ENCODE measurements at regions not wholly inside any gene's neighbourhood (a gene's known extent, or its start where the extent isn't known, plus 50 kb on each side); places are given as distances from the start of the nearest gene placed in this dataset.

GRCh38 chr4:162634390-162634789 lies 470.6 kb upstream of the FSTL5 start:
- no peaks in the 10 kb centered on the region for H3K9me3 ChIP-seq (ENCODE audit: low read depth, low read length)
- H3K79me2 ChIP-seq (ENCODE audit: insufficient read depth, low read length) = no peaks in the 10 kb centered on the region
- H3K27me3 ChIP-seq (ENCODE audit: insufficient read depth, low read length) = no peaks in the 10 kb centered on the region
- no peaks in the 10 kb centered on the region for H3K36me3 ChIP-seq (ENCODE audit: insufficient read depth, low read length)
- H3K4me3 ChIP-seq (ENCODE audit: insufficient read depth, low read length) = no peak overlapping the region
- no peak overlapping the region for H3K4me2 ChIP-seq (ENCODE audit: insufficient read depth, low read length)
- H3K27ac ChIP-seq (ENCODE audit: low read depth, low read length) = no peak overlapping the region
- DNase-seq (ENCODE audit: insufficient read length, low spot score, missing footprints) = no peak
- TF ChIP-seq CTCF (IDR thresholded peaks at IDR 0.05; ENCODE audit: extremely low read depth, low read depth, low read length) = no peak
- no peaks in the 10 kb centered on the region for H4K20me1 ChIP-seq (ENCODE audit: insufficient read depth, low read length)
- no peak overlapping the region for H2AFZ ChIP-seq (ENCODE audit: low read length)
- no peaks in the 10 kb centered on the region for H3K4me1 ChIP-seq (ENCODE audit: insufficient read depth, low read length)

DNA sequence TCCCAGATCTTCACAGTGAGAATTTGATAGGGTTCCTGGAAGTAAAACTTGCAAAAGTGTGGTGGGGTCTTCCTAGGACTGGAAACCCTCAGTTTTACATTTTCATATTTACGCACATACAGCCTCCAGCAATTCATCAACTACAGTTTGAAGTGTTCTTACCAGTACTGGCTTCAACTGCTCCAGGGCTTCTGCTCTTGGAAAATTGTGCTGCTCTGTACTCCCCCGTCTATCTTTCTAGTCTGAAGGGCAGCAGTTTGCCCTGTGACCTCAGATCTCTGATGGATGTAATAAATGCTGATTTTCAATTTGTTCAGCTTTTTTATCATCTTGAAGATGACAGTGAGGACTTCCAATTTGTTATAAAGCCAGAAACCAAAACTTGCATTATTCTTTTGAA lies 458.9 kb upstream of the FSTL5 start:
- Histone ChIP-seq H3K9me3 (ENCODE audit: low read depth, low read length) (no peaks in the 10 kb centered on the region), H3K27me3 (ENCODE audit: insufficient read depth, low read length) (no peaks in the 10 kb centered on the region), H4K20me1 (ENCODE audit: insufficient read depth, low read length) (no peaks in the 10 kb centered on the region), H2AFZ (ENCODE audit: low read length) (no peak overlapping the region), H3K27ac (ENCODE audit: low read depth, low read length) (no peak overlapping the region), H3K4me1 (ENCODE audit: insufficient read depth, low read length) (no peaks in the 10 kb centered on the region), H3K4me3 (ENCODE audit: insufficient read depth, low read length) (no peak overlapping the region), H3K4me2 (ENCODE audit: insufficient read depth, low read length) (no peak overlapping the region), H3K79me2 (ENCODE audit: insufficient read depth, low read length) (no peaks in the 10 kb centered on the region), H3K36me3 (ENCODE audit: insufficient read depth, low read length) (no peaks in the 10 kb centered on the region)
- DNase-seq (ENCODE audit: insufficient read length, low spot score, missing footprints) = no peak
- no peak for TF ChIP-seq CTCF (IDR thresholded peaks at IDR 0.05; ENCODE audit: extremely low read depth, low read depth, low read length)

DNA sequence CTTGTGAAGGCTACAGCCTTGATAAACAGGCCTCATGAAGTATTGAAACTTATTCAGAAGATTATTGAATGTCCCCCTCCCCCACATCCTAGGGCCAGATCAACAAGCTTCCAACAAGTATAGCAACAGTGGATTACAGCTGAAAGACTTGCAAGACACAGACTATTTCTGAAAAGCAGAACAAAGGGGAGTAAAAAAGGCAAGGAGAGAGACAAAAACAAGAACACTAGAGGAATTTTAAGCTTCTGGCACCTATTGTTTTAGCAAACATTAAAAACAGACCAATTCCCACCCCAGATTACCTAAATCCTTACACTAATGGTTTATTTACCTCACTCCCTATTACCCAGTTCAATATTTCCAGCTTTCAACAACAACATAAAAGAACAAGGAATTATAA lies 446.3 kb upstream of the FSTL5 start:
- no peak for TF ChIP-seq CTCF (IDR thresholded peaks at IDR 0.05; ENCODE audit: extremely low read depth, low read depth, low read length)
- Histone ChIP-seq H2AFZ (ENCODE audit: low read length) (no peak overlapping the region), H3K79me2 (ENCODE audit: insufficient read depth, low read length) (no peaks in the 10 kb centered on the region), H3K27ac (ENCODE audit: low read depth, low read length) (no peak overlapping the region), H3K9me3 (ENCODE audit: low read depth, low read length) (peaks cover 3% of the 10 kb centered on the region), H3K27me3 (ENCODE audit: insufficient read depth, low read length) (no peaks in the 10 kb centered on the region), H3K4me2 (ENCODE audit: insufficient read depth, low read length) (no peak overlapping the region), H3K36me3 (ENCODE audit: insufficient read depth, low read length) (no peaks in the 10 kb centered on the region), H3K4me1 (ENCODE audit: insufficient read depth, low read length) (no peaks in the 10 kb centered on the region), H4K20me1 (ENCODE audit: insufficient read depth, low read length) (no peaks in the 10 kb centered on the region), H3K4me3 (ENCODE audit: insufficient read depth, low read length) (no peak overlapping the region)
- DNase-seq (ENCODE audit: insufficient read length, low spot score, missing footprints) = no peak

GRCh38 chr4:162586266-162586665 lies 422.5 kb upstream of the FSTL5 start:
- Histone ChIP-seq H3K4me2 (ENCODE audit: insufficient read depth, low read length) (no peak overlapping the region), H3K36me3 (ENCODE audit: insufficient read depth, low read length) (no peaks in the 10 kb centered on the region), H3K4me1 (ENCODE audit: insufficient read depth, low read length) (no peaks in the 10 kb centered on the region), H3K27me3 (ENCODE audit: insufficient read depth, low read length) (no peaks in the 10 kb centered on the region), H4K20me1 (ENCODE audit: insufficient read depth, low read length) (no peaks in the 10 kb centered on the region), H3K27ac (ENCODE audit: low read depth, low read length) (no peak overlapping the region), H3K79me2 (ENCODE audit: insufficient read depth, low read length) (no peaks in the 10 kb centered on the region), H3K4me3 (ENCODE audit: insufficient read depth, low read length) (no peak overlapping the region), H2AFZ (ENCODE audit: low read length) (no peak overlapping the region), H3K9me3 (ENCODE audit: low read depth, low read length) (peaks cover 7% of the 10 kb centered on the region)
- DNase-seq (ENCODE audit: insufficient read length, low spot score, missing footprints) = no peak
- TF ChIP-seq CTCF (IDR thresholded peaks at IDR 0.05; ENCODE audit: extremely low read depth, low read depth, low read length) = no peak
